HepG2 (cell line): ENCODE measurements at regions not wholly inside any gene's neighbourhood (a gene's known extent, or its start where the extent isn't known, plus 50 kb on each side); places are given as distances from the start of the nearest gene placed in this dataset.

Experiments used
- FOXA1 ChIP-seq, 2 experiments: fragments of 450-650 bp in 1 of 2; sonication (generic) in 1 of 2; formaldehyde crosslinking in 1 of 2; IDR thresholded peaks; 2 replicates each; pipeline versions ENCODE4 v1.4.0 to v1.6.1; 2016 to 2020; ENCODE audit warnings: missing genetic modification reagents in 1 of 2
- GTF3A ChIP-seq: sonication (generic); formaldehyde crosslinking; conservative IDR thresholded peaks from 2 replicates; pipeline ENCODE4 v1.4.0; 2020; ENCODE audit warnings: mild to moderate bottlenecking, missing genetic modification reagents
- PHB2 ChIP-seq: fragments of 450-650 bp; IDR thresholded peaks from 2 replicates; pipeline ENCODE4 v1.6.1; 2018; ENCODE audit not compliant: partially characterized antibody
- PHF5A ChIP-seq: IDR thresholded peaks from one replicate; pipeline ENCODE4 v1.6.1; 2018; ENCODE audit warnings: low read depth, missing genetic modification reagents; ENCODE audit not compliant: unreplicated experiment
- SMAD3 ChIP-seq: sonication (generic); formaldehyde crosslinking; IDR thresholded peaks from 2 replicates; pipeline ENCODE4 v1.4.0; 2020; ENCODE audit warnings: missing genetic modification reagents
- ZBTB1 ChIP-seq: sonication (generic); formaldehyde crosslinking; IDR thresholded peaks from 2 replicates; pipeline ENCODE4 v1.4.0; 2020; ENCODE audit warnings: missing genetic modification reagents, borderline replicate concordance
- ZNF34 ChIP-seq: sonication (generic); formaldehyde crosslinking; IDR thresholded peaks from 2 replicates; pipeline ENCODE4 v1.4.0; 2020; ENCODE audit warnings: mild to moderate bottlenecking, missing genetic modification reagents, borderline replicate concordance
- ZNF563 ChIP-seq: sonication (generic); formaldehyde crosslinking; IDR thresholded peaks from 2 replicates; pipeline ENCODE4 v1.8.0; 2022; ENCODE audit warnings: mild to moderate bottlenecking, moderate library complexity, missing genetic modification reagents
- TF ChIP-seq, protein P1 (sequence below): sonication (generic); formaldehyde crosslinking; IDR thresholded peaks from 2 replicates; pipeline ENCODE4 v1.5.1; 2020; ENCODE audit warnings: missing genetic modification reagents, mild to moderate bottlenecking, borderline replicate concordance
- TF ChIP-seq, protein P2 (sequence below): sonication (generic); formaldehyde crosslinking; conservative IDR thresholded peaks from 2 replicates; pipeline ENCODE4 v1.4.0; 2020; ENCODE audit warnings: mild to moderate bottlenecking, missing genetic modification reagents, moderate library complexity

DNA sequence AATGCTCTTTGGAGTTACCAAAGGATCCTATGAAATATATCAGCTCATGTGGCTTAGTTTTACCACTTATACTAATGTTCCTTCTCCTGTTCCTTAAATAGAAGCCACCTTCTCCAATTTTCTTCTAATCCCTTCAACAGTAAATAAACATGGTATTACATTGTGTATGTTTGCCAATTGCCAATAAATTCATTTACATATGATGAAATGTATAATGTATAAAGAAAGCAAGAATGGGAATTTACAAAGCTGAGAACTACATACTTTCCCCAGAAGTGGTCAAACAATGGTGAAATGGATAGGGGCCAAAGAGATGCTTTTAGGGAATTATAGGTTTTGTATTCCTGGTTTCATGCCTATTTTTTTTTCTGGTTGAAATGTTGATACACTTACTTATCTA, 894.2 kb upstream of the CRIM1 start (continued):
- TF ChIP-seq, protein P1, sequence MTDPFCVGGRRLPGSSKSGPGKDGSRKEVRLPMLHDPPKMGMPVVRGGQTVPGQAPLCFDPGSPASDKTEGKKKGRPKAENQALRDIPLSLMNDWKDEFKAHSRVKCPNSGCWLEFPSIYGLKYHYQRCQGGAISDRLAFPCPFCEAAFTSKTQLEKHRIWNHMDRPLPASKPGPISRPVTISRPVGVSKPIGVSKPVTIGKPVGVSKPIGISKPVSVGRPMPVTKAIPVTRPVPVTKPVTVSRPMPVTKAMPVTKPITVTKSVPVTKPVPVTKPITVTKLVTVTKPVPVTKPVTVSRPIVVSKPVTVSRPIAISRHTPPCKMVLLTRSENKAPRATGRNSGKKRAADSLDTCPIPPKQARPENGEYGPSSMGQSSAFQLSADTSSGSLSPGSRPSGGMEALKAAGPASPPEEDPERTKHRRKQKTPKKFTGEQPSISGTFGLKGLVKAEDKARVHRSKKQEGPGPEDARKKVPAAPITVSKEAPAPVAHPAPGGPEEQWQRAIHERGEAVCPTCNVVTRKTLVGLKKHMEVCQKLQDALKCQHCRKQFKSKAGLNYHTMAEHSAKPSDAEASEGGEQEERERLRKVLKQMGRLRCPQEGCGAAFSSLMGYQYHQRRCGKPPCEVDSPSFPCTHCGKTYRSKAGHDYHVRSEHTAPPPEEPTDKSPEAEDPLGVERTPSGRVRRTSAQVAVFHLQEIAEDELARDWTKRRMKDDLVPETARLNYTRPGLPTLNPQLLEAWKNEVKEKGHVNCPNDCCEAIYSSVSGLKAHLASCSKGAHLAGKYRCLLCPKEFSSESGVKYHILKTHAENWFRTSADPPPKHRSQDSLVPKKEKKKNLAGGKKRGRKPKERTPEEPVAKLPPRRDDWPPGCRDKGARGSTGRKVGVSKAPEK (CRISPR knock-in tag), result no peak
- TF ChIP-seq SMAD3 (no peak), PHB2 (no peak), ZBTB1 (CRISPR knock-in tag) (no peak), ZNF34 (no peak), ZNF563 (CRISPR knock-in tag) (no peak), GTF3A (CRISPR knock-in tag) (no peak), FOXA1 (IDR thresholded peaks at IDR 0.05) (no peak), FOXA1 (CRISPR knock-in tag; IDR thresholded peaks at IDR 0.05) (no peak), PHF5A (CRISPR knock-in tag) (no peak)
- TF ChIP-seq, protein P2, sequence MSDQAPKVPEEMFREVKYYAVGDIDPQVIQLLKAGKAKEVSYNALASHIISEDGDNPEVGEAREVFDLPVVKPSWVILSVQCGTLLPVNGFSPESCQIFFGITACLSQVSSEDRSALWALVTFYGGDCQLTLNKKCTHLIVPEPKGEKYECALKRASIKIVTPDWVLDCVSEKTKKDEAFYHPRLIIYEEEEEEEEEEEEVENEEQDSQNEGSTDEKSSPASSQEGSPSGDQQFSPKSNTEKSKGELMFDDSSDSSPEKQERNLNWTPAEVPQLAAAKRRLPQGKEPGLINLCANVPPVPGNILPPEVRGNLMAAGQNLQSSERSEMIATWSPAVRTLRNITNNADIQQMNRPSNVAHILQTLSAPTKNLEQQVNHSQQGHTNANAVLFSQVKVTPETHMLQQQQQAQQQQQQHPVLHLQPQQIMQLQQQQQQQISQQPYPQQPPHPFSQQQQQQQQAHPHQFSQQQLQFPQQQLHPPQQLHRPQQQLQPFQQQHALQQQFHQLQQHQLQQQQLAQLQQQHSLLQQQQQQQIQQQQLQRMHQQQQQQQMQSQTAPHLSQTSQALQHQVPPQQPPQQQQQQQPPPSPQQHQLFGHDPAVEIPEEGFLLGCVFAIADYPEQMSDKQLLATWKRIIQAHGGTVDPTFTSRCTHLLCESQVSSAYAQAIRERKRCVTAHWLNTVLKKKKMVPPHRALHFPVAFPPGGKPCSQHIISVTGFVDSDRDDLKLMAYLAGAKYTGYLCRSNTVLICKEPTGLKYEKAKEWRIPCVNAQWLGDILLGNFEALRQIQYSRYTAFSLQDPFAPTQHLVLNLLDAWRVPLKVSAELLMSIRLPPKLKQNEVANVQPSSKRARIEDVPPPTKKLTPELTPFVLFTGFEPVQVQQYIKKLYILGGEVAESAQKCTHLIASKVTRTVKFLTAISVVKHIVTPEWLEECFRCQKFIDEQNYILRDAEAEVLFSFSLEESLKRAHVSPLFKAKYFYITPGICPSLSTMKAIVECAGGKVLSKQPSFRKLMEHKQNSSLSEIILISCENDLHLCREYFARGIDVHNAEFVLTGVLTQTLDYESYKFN (CRISPR knock-in tag), result no peak
